Omental fat pad (tissue), 3 donors: ENCODE measurements at regions not wholly inside any gene's neighbourhood (a gene's known extent, or its start where the extent isn't known, plus 50 kb on each side); places are given as distances from the start of the nearest gene placed in this dataset.

Experiments used
- ATAC-seq: fragments of 150-250 bp; one replicate; pipeline ENCODE4 v1.9.1; 2016; ENCODE audit warnings: mild to moderate bottlenecking, moderate library complexity; ENCODE audit not compliant: low FRiP score
- DNase-seq: peaks from one replicate; pipeline ENCODE4 v3.0.0-alpha.2; 2019; ENCODE audit warnings: low spot score
- CTCF ChIP-seq, 3 donors: fragments of 450-650 bp; IDR thresholded peaks; one replicate each; pipeline ENCODE4 v1.5.1; 2016 to 2017; ENCODE audit warnings: antibody characterized with exemption in 3 of 3, mild to moderate bottlenecking in 3 of 3, moderate library complexity in 2 of 3

GRCh38 chr18:51955136-51955535 lies 384.9 kb upstream of the DCC start:
- ATAC-seq (no peak), DNase-seq (no peak)
- TF ChIP-seq CTCF (IDR thresholded peaks at IDR 0.05) = no peak

GRCh38 chr18:51957001-51957400 lies 383.0 kb upstream of the DCC start:
- ATAC-seq = no peak
- no peak for DNase-seq
- TF ChIP-seq CTCF (IDR thresholded peaks at IDR 0.05) = no peak

- no peak for ATAC-seq
- no peak for DNase-seq
- no peak for TF ChIP-seq CTCF (IDR thresholded peaks at IDR 0.05)
Measured at GRCh38 chr18:51980101-51980500, 359.9 kb upstream of the DCC start.

GRCh38 chr18:51988277-51988676 lies 351.7 kb upstream of the DCC start:
- ATAC-seq (no peak), DNase-seq (no peak)
- TF ChIP-seq CTCF (IDR thresholded peaks at IDR 0.05) = no peak

GRCh38 chr18:51997129-51997528 lies 342.9 kb upstream of the DCC start:
- DNase-seq = no peak
- no peak for ATAC-seq
- TF ChIP-seq CTCF (IDR thresholded peaks at IDR 0.05) = no peak

GRCh38 chr18:51998066-51998465 lies 341.9 kb upstream of the DCC start:
- no peak for DNase-seq
- TF ChIP-seq CTCF (IDR thresholded peaks at IDR 0.05) = no peak
- no peak for ATAC-seq

GRCh38 chr18:51998711-51999110 lies 341.3 kb upstream of the DCC start:
- no peak for TF ChIP-seq CTCF (IDR thresholded peaks at IDR 0.05)
- DNase-seq (no peak), ATAC-seq (no peak)
